GM18907 (cell line): ENCODE measurements at regions not wholly inside any gene's neighbourhood (a gene's known extent, or its start where the extent isn't known, plus 50 kb on each side); places are given as distances from the start of the nearest gene placed in this dataset.

Source experiments
- ATAC-seq: cut with Tn5 transposase; IDR thresholded peaks from one replicate; pipeline ENCODE4 v1.9.1; 2021; ENCODE audit warnings: mild to moderate bottlenecking, moderate library complexity; ENCODE audit not compliant: unreplicated experiment

- no peak for ATAC-seq
Observed at GRCh38 chr17:79405823-79406222, 205.0 kb downstream of the RBFOX3 start.

DNA sequence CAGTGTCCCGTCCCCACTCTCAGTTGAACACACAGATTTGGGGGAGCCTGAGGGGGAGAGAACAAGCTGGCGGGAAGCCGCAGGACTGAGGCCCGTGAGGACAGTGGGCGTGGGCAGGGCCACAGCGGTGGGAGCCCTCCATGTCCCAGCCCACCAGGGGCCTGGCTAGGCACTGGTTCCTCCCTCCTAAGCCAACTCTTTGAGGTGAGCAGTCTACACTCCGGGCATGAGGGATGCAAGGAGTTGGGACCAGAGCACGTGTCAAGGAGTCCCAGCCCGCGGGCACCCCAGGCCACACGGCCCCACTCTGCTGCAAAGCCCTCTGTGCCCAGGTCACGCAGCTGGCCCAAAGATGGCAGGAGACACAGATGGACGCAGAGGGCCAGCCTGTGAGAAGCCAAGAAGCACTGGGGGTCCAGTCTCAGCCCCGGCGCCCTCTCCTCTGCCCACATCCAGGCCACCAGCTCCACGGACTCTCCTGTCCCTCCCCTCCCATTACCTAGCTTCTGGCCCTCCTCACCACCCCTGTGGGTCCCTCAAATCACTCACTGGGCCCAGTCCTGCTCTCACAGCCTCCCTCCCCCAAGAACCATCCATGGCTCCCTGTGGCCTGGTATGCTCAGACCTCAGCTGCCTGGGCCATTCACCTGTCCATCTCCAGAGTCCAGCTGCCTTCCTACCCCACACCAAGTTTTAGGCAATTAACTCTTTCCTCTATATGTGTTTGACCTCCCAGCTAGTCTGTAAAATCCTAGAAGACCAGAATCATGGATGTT, 206.5 kb downstream of the RBFOX3 start:
- no peak for ATAC-seq

GRCh38 chr17:79401704-79402674, 208.9 kb downstream of the RBFOX3 start:
- ATAC-seq, result no peak

DNA sequence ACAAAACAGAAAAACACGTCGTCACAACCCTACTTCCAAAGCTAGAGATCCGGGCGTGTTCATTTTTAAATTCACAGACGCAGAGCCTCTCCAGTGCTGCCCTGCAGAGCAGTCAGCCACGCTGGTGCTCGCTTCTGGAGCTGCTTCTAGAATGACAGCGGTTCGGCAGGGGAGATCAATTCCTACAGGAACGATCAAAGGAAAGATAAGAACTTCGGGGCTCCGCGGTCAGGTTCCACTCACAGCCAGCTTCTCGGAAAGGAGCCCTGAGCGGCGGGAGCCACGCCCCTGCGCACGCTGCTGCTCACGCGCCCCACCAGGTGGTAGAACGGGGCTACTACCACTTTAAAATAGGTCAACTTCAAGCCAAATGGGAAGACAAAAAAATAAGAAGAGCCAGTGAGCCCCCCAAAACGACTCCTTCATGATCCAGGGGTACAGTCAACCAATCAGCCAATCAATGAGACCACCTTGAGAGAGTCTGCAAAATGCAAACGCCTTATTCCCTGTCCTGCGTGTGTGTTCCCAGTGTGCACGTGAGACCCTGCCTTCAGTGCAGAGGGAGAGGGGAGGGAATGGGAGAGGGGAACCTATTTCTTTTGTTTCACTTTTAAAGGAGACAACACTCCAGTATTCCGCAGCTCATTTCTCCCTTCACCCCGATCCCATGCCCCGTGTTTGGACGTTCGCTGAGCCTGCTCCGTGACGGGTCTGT, 209.7 kb downstream of the RBFOX3 start:
- ATAC-seq, result no peak

DNA sequence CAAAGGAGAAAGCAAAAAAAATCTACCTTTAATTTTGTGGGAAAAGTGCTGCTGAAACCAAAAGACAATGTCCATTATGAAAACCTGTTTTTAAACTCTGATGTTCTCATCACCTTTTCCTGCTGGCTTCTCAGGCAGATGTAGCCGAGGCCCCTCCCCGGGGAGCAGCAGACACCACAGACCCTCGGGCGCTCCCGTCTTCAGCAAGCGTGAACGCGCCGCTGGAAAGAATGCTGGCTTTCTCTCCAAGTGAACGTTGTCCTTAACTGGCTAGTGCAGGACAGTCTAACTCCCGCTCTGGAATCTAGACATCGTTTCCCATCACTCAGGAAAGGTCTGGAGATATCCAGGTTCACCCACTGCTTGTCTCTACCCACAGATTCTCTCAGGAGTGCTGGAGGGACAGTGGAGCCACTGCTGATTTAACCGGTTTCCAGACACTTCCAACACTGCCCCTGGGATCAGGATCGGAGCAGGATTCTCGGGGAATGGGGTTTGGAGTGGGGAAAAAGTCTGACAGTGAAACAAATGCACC, 211.2 kb downstream of the RBFOX3 start:
- ATAC-seq, result no peak

GRCh38 chr17:79398441-79398840, 212.4 kb downstream of the RBFOX3 start:
- no peak for ATAC-seq

GRCh38 chr17:79396696-79397095, 214.2 kb downstream of the RBFOX3 start:
- ATAC-seq, result no peak

DNA sequence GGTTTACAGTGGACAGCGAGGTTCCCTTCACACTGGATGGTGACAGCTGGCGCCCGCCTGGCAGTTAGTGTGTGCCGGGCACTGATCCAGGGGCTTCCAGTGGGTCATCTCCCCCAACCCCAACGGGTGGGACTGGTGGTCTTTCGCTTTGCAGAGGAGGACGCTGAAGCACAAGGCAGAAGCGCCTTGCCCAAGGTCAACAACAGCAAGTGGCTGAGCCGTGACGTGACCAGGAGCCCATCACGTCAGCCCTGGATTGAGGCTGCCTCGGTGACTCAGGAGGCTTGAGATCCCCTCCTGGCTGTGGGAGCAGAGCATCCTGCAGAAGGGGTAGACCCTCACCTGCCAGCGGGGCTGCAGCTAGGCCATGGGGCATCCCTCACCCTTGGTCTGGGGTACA, 215.3 kb downstream of the RBFOX3 start:
- ATAC-seq, result no peak

DNA sequence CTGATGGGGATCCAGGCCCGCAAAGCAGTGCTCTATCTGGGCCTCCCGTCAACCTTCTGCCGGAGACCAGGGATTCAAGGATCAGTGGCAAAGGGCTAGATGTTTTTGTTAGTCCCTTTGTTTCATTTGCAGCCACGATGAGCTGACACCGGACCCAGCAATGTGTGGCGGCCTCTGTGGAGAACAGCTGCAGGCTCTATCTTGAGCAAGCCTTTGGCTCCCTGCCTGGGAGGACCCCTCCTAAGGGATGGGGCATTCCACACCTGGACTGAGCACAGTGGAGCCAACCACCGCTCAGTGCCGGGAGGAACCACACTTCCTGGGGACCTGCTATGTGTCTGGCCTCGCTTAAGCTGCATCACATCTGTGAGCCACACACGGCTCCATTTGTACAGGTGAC, 215.8 kb downstream of the RBFOX3 start:
- no peak for ATAC-seq

GRCh38 chr17:79393358-79394052, 217.3 kb downstream of the RBFOX3 start:
- ATAC-seq, result no peak

GRCh38 chr17:79392598-79392997, 218.3 kb downstream of the RBFOX3 start:
- no peak for ATAC-seq

DNA sequence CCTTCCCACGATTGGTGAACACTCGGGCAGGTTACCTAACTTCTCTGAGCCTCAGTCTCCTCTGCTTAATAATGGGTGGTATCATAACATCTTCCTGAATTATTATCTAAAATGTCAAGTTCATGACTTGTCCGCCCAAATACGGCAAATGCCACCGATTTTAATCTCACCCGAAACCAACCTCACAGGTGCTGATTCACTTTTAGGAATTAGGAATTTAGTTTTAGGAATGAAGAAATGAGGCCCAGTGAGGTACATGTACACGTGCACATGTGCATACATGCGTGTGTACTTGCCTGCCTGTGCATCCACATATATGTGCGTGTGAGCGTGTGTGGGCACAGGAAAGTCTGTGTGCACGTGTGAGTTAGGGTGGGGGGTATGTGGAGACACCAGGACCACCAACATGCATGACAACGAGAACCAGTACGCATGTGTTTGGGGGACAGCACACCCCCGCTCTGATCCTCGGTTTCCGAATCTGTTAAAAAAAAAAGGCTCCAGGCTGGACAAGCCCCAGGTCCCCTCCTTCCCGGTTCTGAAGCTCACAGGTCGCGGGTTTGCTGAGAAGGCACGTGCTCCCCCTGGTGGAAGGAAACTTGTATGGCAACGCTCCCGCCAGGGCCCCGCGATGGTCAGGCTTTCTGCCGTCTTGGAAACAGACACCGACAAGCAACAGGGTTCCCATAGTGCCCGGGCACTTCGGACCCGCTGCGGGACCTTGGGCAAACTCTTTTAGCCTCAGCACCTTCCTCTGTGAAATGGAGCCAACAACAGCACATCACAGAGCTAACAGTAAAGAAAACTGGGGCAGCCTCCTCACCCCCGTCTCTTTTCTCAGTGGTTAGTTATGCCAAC, 219.2 kb downstream of the RBFOX3 start:
- ATAC-seq, result no peak

- ATAC-seq, result no peak
Observed at GRCh38 chr17:79389896-79390295, 221.0 kb downstream of the RBFOX3 start.

GRCh38 chr17:79388556-79389295, 222.1 kb downstream of the RBFOX3 start:
- ATAC-seq, result no peak

- no peak for ATAC-seq
Observed at GRCh38 chr17:79387783-79388182, 223.1 kb downstream of the RBFOX3 start.

DNA sequence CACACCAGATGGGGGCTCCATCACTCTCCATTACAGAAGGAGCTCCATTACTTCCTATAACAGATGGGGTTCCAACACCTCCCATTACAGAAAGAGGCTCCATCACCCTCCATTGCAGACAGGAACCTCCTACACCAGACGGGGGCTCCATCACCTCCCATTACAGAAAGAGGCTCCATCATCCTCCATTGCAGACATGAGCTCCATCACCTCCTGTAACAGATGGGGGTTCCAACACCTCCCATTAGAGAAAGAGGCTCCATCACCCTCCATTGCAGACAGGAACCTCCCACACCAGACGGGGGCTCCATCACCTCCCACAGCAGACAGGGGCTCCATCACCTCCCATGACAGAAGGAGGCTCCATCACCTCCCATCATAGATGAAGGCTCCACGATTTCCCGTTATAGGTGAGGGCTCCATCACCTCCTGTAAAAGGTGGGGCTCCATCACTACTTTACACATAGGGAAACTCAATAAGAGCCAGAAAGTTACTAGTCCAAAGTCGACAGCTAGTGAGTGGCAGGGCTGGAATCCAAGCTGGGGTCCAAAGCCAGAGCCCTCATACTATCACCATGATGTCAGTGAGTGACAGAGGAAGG, 224.8 kb downstream of the RBFOX3 start:
- no peak for ATAC-seq

GRCh38 chr17:79382313-79382712, 228.5 kb downstream of the RBFOX3 start:
- no peak for ATAC-seq

GRCh38 chr17:79379700-79380445, 231.0 kb downstream of the RBFOX3 start:
- ATAC-seq, result no peak
